ENCODE measurements at regions not wholly inside any gene's neighbourhood (a gene's known extent, or its start where the extent isn't known, plus 50 kb on each side); places are given as distances from the start of the nearest gene placed in this dataset.
"Not testable (repeated sequence)": the region's sequence is repeated elsewhere in the genome, so short reads cannot be mapped to it uniquely, and the experiment has no call there.

DNA sequence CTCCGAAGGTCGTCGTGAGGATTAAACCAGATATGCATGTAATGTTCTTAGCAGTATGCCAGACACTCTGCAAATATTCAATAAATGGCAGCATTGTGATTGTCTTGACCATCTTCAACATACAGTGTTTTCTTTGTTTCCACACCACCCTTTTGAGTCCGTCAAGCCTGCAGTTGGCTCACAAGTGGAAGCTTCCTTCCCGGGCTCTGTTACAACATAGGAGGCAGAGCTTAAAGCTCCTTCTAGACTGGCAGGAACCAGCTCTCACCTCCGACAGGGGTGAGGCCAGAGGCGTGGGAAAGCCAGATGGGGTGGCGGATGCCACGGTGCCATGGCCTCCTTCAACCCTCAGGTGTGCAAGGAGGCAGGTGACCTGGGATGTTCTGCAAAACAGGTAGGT is 138.3 kb downstream of the FOXL1 start:
- no peak for DNase-seq (ENCODE audit: low read depth in 2 of 2)

DNA sequence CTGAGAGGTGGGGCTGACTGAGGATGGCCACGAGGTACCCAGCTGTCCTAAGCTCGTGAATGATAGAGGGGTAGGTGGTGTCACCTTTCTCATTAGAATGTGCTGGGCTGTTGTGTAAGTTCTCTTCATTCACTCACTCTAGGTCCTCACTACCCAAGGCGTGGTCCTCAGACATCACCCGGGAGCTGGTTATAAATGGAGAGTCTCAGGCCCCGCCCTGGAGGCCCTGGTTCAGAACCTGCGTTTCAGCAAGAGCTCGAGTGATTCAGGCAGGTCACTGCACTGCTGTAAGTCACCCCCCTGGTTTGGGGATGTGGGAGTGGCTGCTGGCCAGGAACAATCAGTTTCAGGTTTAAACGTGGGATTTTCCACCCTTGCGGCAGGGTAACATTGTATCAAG is 139.8 kb downstream of the FOXL1 start:
- DNase-seq (ENCODE audit: low read depth in 2 of 2), result no peak

DNA sequence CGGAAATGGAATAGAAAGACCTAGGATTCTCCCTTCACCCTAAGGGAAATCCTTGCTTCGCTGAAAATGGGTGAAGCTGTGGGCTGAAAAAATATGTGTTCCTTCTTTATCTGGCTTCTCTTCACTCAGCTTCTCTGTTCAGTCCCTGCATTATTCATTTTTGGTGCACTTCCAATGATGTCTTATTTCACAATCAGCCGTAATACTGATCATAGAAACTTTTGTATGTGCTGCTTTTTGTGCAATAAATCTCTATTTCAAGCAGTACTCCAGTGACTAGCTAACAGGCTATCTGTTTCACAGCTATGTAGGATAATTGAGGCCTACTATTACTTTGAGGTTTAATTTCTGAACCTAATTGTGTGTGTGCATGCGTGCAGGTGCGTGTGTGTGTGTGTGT is 144.6 kb downstream of the FOXL1 start:
- DNase-seq (ENCODE audit: low read depth in 2 of 2), result no peak

DNA sequence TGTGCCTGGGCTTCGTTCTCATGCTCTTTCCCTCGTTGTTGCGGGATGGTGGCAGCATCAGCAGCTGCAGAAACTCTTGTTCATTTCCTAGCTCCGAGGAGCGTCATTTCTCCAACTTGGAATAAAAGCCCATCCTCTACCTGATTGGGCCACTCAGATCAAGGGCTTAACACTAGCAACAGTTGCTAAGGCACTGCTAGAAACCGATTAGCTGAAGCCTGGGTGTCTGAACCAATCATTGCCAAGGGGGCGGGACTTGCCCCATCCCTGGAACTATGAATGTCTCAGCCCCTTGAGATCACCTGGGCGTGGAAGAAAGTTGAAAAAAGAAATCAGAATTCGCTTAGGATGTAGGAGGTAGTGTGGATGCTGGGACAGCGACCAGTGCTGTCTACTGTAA is 145.3 kb downstream of the FOXL1 start:
- DNase-seq (ENCODE audit: low read depth in 2 of 2), result no peak

DNA sequence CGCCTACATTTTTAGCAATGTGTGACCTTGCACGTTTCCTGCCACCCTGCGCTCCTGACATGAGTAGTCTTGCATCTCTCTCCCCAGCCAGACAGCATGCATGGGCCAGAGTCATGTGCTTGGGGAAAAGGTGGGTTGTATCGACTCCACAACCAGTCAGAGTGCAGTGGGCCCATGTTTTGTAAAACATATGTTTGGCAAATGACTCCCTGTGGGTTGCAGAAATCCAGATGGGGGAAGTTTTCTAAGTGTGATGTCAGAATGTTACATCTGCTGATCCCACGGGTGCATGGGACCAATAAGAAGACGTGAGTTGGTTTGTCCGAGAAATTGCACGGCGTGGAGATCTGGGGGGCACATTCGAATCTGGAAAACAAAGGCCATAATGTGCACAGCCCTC is 147.1 kb downstream of the FOXL1 start:
- DNase-seq (ENCODE audit: low read depth in 2 of 2), result no peak

DNA sequence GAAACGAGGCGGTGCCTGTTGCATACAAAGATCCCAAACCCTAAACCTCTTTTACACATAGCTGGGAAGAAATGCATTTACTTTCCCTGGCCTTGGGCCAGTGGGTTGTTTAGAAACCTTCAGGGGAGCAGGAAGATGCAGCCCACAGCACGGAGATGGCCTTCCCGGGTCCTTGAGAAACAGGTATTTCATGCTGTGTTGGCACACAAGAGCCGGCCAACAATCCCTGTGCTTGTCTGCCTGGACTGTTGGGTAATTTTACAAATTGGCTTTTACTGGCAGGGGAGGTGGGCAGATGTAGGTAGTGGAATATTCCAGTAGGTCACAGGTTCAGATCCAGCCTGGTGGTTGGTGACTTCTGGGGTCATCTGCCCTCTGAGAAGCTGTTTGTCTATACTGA is 148.0 kb downstream of the FOXL1 start:
- no peak for DNase-seq (ENCODE audit: low read depth in 2 of 2)

DNA sequence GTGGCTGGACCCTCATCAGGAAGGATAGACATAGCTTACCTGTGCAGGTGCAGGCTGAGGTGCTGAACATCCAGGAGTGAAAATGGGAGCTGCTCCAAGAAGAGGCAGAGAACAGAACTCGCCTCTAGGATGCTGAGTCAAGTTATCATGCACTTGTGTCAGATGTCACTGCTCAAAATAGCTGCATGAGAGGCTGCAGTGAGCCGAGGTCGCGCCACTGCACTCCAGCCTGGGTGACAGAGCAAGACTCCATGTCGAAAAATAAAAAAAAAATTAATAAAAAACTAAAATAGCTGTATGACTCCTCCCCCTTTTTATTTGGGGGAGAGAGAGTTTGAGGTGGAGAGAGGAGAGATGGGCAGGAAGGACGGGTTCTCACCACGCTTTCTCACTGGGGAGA is 148.8 kb downstream of the FOXL1 start:
- DNase-seq (ENCODE audit: low read depth in 2 of 2), result no peak

DNA sequence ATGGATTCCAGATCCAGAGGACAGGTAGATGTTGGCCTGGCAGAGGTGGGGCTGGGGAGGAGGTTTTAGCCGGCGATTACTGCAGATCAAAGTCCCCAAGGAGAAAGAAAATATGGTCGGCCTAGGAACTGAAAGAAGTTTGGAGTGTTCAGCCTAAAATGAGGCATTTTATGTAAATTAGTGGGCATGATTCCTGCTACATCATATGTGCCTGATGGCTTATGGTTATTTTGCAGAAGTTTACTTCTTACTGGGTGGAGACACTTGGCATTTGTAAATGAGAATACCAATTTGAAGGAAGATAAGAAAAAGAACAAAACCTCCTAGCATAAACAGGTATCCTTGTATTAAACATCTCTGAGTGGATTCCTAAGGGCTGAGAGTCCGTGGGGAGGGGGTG is 149.3 kb downstream of the FOXL1 start:
- no peak for DNase-seq (ENCODE audit: low read depth in 2 of 2)

DNA sequence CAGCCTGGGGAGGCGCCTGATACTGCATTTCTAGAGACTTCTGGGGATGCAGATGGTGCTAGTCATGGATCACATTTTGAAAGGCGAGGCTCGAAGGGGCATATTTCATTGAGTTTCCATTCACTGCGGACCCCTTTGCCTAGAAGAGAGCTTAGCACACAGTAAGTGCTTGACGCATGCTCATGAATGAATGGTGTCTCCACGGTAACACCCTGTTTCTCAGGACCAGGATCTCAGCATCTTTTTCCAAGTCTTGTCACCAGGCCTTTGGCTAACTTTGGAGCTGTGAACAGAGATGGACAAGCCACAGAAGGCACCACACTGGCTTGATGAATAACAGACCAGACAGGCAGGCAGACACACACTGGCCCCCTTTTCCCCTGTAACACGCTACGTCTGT is 151.3 kb downstream of the FOXL1 start:
- no peak for DNase-seq (ENCODE audit: low read depth in 2 of 2)

DNA sequence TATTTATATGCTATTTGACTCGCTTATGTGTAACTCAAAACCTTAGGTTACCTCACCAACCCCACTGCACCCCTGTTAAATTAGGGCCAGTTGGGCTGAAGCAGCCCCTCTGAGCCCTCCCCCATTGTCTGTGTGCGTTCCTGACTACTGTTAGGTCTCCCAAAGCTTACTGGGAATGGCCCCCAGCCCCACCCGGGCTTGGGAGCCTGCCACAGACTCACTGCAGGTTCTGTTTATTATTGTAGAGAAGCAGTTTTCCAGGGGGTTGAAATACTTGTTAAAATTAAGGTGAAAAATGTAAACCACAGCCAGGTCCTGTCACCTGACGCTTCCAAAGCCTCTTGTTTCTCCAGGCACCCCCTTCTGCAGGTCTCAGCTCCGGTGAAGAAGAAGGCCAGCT is 151.7 kb downstream of the FOXL1 start:
- DNase-seq (ENCODE audit: low read depth in 2 of 2), result no peak

DNA sequence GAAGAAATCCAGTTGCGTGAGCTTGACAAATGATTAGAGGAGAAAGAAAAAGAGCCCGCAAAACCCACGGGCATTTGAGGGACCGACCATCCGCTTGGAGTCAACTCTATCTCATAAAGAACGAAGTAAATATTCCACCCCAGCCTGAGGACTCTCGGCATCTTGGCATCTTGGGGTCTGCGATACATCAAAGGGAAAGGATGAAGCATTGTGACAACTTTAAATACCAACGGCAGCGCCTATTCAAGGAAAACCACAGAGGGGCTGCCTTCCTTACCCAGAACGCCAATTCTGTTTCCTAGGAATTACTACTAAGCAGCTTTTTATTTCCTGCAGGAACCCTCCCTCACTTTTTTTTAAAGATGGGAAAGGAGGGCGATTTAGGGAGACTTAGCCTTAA is 152.2 kb downstream of the FOXL1 start:
- no peak for DNase-seq (ENCODE audit: low read depth in 2 of 2)

DNA sequence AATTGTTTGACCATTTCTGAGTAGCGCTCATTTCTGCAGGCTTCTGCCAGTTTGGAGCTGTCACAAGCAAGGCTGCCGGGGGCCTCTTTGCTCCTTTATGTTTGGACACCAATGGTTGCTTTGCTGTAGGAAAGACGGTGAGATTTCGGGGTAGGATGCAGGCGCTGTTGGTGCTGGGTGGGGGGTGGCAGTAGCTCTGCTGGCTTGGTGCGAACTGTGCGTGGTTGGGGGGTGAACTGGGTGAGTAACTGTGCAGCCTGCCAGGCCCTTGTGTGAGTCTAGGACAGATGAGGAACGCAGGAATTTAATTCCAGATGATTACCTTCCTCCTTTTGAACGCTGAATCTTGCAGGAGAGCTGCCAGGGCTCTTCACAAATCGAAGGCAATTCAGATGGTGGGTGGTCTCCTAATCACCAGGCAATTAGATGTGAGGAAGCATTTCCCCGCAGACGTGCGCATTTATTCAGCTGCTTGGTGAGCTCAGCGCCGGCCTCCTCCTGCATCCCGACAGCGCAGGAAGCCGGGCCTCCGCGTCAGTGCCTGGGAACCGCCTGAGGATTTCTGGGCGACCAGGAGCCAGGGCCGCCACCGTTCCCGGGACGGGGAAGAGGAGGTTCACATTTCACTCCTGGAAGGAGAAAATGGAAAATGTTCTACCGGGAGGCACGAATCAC is 154.4 kb downstream of the FOXL1 start:
- DNase-seq (ENCODE audit: low read depth in 2 of 2), result no peak

DNA sequence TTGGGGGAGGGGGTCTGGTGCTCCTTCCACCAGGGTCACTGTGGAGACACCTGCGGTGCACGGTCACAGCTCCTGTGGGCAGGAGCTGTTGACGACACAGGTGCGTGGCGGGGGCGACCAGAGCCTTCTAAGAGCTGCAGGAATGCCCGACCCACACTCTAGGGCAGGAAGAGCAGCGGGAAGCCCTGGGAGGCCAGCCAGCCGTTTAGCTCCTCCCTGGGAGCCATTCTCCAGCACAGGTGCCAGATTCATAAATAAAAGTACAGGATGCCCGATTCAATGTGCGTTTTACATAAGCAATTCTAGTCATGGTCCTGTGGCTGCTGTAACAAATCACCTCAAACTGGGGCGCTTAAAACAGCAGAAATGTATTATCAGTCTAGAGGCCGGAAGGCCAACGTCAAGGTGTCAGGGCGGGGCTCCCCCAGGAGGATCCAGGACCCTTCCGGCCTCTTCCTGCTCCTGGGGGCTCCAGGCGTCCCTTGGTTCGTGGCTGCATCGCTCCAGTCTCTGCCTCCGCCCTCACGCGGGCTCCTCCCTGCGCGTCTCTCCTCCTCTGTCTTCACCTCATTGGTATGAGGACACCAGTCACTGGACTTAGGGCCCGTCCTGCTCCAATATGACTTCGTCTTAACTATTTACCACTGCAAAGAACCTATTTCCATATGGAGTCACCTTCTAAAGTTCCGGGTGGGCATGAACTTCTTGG is 155.4 kb downstream of the FOXL1 start:
- no peak for DNase-seq (ENCODE audit: low read depth in 2 of 2)

DNA sequence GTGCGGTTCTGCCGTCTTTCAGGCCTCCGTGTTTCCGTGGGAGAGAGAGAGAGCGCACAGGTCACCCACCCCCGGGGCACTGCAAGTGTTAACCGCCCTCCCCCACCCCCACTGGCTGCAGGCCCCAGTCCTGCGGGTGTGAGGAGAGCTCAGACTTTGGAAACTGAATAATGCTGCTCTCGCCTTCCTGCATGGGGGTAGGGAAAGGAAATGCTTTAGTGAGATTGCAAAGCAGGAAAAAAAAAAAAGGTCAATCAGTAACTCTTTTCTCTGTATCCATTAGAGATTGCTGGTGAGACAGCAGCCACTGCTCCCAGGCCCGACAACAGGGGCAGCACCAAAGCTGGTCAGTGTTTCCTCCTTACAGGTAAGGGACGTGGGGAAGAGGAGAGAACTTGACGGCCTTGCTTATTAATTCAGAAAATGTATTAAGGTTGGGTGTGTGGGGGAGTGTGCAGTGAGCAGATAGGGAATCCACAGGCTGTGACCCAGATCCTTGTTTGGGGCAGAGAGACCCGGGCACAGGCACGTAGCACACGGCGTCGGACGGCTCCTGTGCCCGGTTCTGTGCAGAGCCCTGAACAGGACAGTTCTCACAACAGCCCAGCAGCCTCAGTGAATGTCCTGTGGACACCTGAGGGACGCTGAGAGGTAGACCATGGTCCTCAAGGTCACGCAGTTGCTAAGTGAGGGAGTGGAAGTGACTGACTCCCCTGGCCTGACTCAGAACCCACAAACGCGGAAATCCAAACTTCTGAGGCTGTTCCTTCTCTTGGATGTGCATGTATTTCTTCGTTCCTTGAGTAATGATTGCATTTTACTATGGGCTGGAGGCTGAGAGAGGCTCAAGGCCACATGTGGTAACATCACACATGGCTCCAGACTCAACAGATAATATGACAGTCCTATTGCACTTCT is 156.5 kb downstream of the FOXL1 start:
- no peak for DNase-seq (ENCODE audit: low read depth in 2 of 2)

DNA sequence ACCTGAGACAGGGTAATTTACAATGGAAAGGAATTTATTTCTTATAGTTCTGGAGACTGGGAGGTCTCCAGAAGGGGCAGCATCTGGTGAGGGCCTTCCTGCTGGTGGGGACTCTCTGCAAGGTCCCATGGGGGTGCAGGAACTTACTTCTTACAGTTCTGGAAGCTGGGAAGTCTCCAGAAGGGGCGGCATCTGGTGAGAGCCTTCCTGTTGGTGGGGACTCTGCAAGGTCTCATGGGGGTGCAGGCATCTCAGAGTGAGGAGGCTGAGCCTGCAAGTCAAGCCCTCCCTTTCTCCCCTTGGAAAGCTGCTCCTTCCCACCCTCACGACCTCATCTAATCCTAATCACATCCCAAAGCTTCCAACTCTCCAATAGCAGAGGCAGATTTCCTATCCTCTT is 157.4 kb downstream of the FOXL1 start:
- no peak for DNase-seq (ENCODE audit: low read depth in 2 of 2)

DNA sequence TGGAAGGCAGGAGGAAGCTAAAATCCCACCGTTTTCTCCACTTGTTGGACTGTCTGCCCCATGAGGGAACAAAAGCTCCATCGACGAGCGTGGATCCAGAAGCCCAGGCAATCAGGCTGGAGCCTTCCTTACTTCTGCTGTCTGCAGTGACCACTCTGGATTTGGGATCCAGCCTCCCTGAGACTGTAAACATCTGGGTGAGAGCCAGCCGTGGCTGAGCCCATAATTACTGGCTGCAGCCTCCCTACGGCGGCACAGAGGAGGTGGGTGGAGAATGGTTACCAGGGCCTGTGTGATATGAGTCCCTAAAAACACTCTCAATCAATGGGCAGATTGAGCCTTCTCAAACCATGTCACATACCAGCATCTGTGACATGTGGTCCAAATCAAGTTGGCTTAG is 158.2 kb downstream of the FOXL1 start:
- DNase-seq (ENCODE audit: low read depth in 2 of 2), result no peak

DNA sequence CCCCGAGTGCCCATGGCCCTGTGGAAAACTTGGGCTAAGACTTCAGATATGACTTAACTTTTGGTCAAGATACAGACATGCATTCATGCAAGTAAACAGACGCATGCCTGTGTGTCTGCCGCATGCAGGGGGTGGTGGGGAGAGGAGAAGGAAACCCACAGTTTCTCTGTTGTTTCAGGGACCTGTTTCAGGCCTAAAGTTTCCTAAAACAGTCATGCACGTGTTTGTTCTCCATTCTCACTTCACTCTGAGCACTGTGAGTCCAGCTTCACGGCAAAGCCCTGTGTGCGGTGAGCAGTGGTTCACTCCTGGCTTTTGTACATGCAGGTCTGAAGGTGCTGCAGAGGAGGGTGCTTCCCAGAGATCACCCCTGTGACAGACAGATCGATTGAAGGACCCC is 158.7 kb downstream of the FOXL1 start:
- no peak for DNase-seq (ENCODE audit: low read depth in 2 of 2)

DNA sequence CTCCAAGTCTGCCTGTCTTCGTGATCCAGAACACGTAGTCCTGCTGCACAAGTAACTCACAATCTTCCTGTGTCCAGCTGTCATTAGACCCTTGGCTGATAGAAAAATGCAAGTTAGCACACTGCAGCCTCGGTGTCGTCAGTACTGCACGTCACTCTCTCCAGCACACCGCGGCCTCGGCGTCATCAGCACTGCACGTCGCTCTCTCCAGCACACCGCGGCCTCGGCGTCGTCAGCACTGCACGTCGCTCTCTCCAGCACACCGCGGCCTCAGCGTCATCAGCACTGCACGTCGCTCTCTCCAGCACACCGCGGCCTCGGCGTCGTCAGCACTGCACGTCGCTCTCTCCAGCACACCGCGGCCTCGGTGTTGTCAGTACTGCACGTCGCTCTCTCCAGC is 160.0 kb downstream of the FOXL1 start:
- DNase-seq (ENCODE audit: low read depth in 2 of 2), result not testable (repeated sequence)

DNA sequence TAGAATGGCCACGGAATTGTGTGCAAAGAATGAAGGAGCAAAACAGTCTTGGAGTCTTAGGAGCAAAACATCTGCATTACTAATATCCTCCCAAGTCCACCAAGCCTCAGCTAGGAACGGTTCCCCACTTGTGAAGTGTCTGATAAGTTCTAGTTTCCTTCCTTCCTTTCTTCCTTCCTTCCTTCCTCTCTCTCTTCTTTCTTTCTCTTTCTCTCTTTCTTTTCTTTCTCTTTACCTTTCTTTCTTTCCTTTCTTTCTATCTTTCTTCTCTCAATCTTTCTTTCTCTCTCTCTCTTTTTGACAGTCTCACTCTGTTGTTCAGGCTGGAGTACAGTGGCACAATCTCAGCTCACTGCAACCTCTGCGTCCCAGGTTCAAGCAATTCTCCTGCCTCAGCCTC is 160.8 kb downstream of the FOXL1 start:
- no peak for DNase-seq (ENCODE audit: low read depth in 2 of 2)

DNA sequence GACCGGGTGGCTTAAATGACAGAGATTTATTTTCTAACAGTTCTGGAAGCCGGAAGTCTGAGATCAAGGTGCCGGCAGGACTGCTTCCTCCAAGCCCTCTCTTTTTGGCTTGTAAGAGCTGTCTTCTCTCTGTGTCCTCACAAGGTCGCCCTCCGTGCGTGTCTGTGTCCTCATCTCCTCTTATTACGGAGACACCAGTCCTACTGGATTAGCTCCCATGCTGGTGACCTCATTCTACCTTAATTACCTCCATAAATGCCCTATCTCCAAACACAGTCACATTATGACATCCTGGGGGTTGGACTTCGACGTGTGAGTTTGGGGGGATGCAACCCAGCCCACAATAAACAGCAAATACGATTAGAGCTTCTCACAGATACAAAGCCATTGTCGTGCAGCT is 161.5 kb downstream of the FOXL1 start:
- DNase-seq (ENCODE audit: low read depth in 2 of 2), result no peak

DNA sequence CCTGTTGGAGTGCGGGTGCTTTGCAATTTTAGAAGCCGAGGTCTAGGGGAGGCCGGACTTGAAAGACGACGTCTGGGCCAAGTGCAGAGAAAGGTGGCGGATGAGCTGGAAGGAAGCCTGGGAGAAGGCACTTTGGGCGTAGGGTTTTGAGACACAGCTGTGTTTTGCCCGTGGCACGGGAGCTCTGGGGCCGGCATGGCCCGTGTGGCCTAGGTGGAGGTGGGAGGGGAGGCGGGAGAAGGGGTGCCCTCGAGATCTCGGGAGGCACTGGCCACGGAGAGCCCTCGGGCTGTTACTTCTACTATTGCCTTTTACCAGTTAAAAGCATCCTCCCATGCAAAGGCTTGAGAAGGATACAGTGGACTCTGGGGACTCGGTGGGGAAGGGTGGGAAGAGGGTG is 161.9 kb downstream of the FOXL1 start:
- no peak for DNase-seq (ENCODE audit: low read depth in 2 of 2)

DNA sequence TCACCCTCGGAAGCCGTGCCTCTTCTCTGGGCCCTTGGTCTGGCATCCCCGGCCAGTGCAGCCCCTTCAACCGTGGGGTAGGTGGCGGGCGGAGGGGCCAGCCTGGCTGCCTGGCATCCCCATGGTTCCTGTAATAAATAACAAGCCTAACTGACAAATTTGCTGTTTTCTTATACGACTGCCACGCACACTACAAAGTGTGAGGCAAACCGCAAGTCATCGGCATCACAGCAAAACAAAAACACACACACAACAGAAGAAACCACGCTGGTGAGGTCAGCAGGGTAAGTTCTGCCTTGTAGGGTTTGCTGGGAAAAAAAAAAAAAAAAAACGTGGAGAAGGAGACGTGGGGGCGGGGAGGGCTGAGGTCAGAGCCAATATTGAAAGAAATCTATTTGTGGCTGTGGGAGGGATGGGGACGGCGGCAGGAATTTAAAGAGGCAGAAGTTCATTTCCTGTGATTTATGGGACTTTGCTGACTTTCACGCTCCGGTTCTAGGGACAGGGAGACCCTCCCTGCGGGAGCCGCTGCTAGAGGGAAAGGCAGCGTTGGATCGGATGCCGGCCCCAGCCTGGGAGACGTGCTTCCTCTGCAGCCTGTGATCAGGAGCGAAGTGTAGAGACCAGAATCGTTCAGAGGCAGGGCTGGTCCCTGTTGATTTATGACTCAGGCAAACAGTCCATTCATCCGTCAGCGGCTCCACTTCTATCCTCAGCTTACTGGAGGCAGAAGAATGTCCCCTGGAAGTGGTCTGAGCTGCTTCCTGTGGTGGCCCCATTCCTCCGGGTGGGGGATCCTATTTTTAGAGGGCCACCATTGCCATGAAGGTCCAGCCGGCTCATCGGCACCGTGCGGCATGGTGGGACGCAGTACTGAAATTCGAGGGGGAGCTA is 162.8 kb downstream of the FOXL1 start:
- DNase-seq (ENCODE audit: low read depth in 2 of 2), result no peak
